ENCODE measurements at regions not wholly inside any gene's neighbourhood (a gene's known extent, or its start where the extent isn't known, plus 50 kb on each side); places are given as distances from the start of the nearest gene placed in this dataset.
A peak's percentile ranks its signal among the peaks of the same experiment; 100 is the strongest.

DNA sequence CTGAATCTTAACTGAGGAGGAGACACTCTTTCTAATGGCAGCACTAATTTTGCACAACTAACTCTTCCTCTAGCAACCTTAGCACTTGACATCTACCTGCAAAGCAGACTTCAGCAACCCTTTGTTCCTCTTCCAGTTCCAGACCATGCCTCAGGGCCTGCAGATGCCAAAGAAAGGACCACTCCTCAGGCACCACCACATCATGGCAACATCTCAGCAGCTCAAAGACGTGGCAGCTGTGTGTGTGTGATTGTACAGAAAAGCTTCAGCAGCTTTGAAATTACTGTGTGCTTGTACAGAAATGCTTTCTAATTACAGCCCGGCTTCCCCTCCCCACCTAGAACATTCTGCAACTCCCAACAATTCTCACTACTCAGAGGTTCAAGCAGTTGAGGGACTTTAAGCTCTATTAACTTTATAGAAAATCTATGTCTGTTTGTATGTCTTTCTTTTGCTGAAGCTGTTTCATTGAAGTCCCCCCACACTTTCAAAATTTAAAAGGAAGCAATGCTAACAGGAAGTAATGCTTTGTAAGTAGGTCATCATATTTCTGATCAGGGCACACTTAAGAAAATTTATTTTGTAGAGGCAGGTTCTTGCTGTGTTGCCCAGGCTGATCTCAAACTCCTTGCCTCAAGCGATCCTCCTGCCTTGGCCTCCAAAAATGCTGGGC lies 115.2 kb downstream of the CD47 start:
- no peaks in the 10 kb centered on the region for H3K9me3 Mint-ChIP-seq
- TF ChIP-seq, protein P1, sequence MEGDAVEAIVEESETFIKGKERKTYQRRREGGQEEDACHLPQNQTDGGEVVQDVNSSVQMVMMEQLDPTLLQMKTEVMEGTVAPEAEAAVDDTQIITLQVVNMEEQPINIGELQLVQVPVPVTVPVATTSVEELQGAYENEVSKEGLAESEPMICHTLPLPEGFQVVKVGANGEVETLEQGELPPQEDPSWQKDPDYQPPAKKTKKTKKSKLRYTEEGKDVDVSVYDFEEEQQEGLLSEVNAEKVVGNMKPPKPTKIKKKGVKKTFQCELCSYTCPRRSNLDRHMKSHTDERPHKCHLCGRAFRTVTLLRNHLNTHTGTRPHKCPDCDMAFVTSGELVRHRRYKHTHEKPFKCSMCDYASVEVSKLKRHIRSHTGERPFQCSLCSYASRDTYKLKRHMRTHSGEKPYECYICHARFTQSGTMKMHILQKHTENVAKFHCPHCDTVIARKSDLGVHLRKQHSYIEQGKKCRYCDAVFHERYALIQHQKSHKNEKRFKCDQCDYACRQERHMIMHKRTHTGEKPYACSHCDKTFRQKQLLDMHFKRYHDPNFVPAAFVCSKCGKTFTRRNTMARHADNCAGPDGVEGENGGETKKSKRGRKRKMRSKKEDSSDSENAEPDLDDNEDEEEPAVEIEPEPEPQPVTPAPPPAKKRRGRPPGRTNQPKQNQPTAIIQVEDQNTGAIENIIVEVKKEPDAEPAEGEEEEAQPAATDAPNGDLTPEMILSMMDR (IDR thresholded peaks at IDR 0.05; ENCODE audit: unreplicated experiment in 3 of 3) = no peak
- peaks cover 46% of the 10 kb centered on the region for H3K4me1 Mint-ChIP-seq
- peaks cover 7% of the 10 kb centered on the region for H3K27me3 Mint-ChIP-seq (ENCODE audit: low read depth)
- H3K4me3 Mint-ChIP-seq = no peak overlapping the region
- no peaks in the 10 kb centered on the region for H3K36me3 Mint-ChIP-seq (ENCODE audit: low read depth)
- H3K27ac Mint-ChIP-seq = no peak overlapping the region

DNA sequence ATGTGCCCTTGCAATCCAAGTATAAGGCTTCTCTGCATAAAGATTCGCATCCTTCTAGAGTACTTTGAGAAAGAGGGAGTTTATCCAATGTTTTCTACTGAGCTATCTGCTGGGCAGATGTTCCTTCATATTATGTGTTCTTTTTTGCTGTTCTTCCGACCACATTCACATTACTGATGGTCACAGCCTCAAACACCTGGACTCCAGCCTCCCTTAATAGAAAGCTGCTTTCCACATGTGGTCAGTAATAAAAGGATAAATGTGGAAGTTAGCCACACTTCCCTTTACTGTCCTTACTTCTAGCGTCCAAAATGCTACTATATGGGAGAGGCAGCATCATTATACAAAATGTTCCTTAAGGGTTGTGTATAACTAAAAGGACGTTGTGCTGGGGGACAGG lies 116.9 kb downstream of the CD47 start:
- peaks cover 45% of the 10 kb centered on the region for H3K4me1 Mint-ChIP-seq
- TF ChIP-seq, protein P1 (IDR thresholded peaks at IDR 0.05; ENCODE audit: unreplicated experiment in 3 of 3) = no peak
- no peaks in the 10 kb centered on the region for H3K36me3 Mint-ChIP-seq (ENCODE audit: low read depth)
- H3K9me3 Mint-ChIP-seq = no peaks in the 10 kb centered on the region
- H3K27me3 Mint-ChIP-seq (ENCODE audit: low read depth) = peaks cover 7% of the 10 kb centered on the region
- no peak overlapping the region for H3K4me3 Mint-ChIP-seq
- H3K27ac Mint-ChIP-seq = no peak overlapping the region

DNA sequence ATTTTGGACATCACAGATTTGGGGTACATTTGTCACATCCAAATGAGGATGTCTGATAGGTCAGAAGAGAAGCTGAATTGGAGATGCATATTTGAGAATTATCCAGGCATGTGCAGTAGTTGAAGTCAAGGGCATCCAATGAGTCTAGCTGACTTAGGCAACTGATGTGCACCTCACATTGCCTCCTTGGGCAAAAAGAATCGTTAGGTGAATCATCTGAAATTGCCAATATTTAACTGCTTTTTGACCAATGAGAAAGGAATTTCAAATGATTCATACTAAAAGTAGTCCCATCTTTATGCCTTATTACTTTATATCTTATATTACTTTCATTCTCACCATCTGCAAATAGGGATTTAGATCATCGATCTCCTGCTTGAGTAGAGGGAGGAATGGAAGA lies 117.7 kb downstream of the CD47 start:
- Mint-ChIP-seq H3K9me3 (no peaks in the 10 kb centered on the region), H3K27ac (peak overlapping the region in 1 of 3 experiments; percentile 19), H3K4me1 (peaks cover 37% of the 10 kb centered on the region), H3K27me3 (ENCODE audit: low read depth) (peaks cover 7% of the 10 kb centered on the region), H3K36me3 (ENCODE audit: low read depth) (no peaks in the 10 kb centered on the region), H3K4me3 (no peak overlapping the region)
- TF ChIP-seq, protein P1 (IDR thresholded peaks at IDR 0.05; ENCODE audit: unreplicated experiment in 3 of 3) = no peak

DNA sequence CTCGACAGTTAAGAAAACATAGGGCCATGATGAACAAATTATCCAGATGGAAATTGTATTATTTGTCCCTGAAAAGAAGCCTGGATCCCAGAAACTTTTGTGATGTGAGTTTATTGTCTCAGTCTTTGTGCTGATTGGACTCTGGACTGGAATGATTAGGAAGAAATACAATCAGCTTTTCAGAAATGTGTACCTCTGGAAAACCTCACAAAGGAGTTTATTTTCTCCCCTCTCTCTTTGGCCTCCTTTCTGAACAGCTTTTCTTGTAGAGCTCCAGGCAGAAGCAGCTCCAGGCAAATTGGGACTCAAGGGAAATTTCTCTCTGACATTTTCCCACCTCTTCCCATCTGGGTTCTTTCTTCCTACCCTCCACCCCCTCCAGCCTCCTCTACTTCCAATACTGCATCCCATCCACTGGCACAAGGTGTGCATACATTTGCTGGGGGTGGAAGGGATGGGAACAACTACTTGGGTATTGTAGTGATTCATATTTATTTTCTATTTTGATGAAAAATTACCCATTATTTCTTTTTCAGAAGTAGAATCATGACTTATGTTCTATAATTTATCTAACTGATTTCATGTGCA lies 119.7 kb downstream of the CD47 start:
- peak overlapping the region in 1 of 3 experiments; percentile 25 for H3K27ac Mint-ChIP-seq
- H3K4me1 Mint-ChIP-seq = peaks cover 22% of the 10 kb centered on the region
- peaks cover 7% of the 10 kb centered on the region for H3K27me3 Mint-ChIP-seq (ENCODE audit: low read depth)
- TF ChIP-seq, protein P1 (IDR thresholded peaks at IDR 0.05; ENCODE audit: unreplicated experiment in 3 of 3) = no peak
- H3K36me3 Mint-ChIP-seq (ENCODE audit: low read depth) = no peaks in the 10 kb centered on the region
- H3K4me3 Mint-ChIP-seq = no peak overlapping the region
- H3K9me3 Mint-ChIP-seq = no peaks in the 10 kb centered on the region

DNA sequence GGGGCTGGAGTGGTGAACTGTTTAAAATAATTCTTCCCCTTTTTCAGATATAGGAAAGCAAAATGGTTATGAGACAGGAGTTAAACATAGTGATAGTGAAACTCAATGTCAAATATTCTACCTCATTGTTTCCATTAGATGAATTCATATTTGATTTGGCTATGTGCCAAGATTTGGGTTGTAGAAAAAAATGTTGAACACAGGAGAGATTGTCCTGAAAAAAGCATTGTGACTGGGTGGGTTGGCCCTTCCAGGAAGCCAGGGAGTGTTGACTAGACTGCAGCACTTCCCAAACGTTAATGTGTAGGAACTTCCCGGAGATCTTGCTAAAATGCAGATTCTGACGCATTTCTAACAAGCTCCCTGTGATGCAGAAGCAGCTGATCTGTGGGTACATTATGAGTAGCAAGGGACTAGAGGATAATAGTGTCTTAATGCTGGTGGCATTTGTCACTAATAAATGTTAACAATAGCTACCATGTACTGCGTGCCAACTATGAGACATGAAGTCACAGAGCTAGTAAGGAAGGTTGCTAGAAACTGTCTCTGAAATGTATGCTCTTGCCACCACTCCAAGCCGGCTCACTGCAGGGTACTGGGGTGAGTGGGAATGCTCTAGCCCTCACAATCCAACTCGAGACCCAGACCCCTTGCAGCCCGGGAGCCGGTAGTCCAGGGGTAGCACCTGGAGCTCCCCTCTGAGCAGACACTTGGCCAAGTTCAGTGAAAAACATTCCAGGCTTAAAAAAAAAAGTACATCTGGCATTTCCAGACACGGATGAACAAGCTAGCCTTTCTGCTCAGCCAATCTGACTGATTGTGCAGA lies 120.6 kb downstream of the CD47 start:
- H3K27me3 Mint-ChIP-seq (ENCODE audit: low read depth) = peaks cover 7% of the 10 kb centered on the region
- no peaks in the 10 kb centered on the region for H3K9me3 Mint-ChIP-seq
- no peaks in the 10 kb centered on the region for H3K36me3 Mint-ChIP-seq (ENCODE audit: low read depth)
- H3K27ac Mint-ChIP-seq = peak overlapping the region; percentile 25 to 65 (median 29)
- TF ChIP-seq, protein P1 (IDR thresholded peaks at IDR 0.05; ENCODE audit: unreplicated experiment in 3 of 3) = no peak
- H3K4me3 Mint-ChIP-seq = no peak overlapping the region
- H3K4me1 Mint-ChIP-seq = peaks cover 21% of the 10 kb centered on the region

Data from nephron (organoid).